Progenitor cell of endocrine pancreas (in vitro differentiated cells): ENCODE measurements at regions not wholly inside any gene's neighbourhood (a gene's known extent, or its start where the extent isn't known, plus 50 kb on each side); places are given as distances from the start of the nearest gene placed in this dataset.

Source experiments
- DNase-seq: peaks from one replicate; pipeline ENCODE4 v3.0.0; 2021; ENCODE audit warnings: low spot score; ENCODE audit not compliant: unreplicated experiment
- H3K27ac Mint-ChIP-seq: 2 replicates; pipeline ENCODE4 v1.8.0; 2021; ENCODE audit warnings: mild to moderate bottlenecking, moderate library complexity, mixed read lengths
- H3K27me3 Mint-ChIP-seq: 2 replicates; pipeline ENCODE4 v1.8.0; 2021; ENCODE audit warnings: mixed read lengths
- H3K36me3 Mint-ChIP-seq: 2 replicates; pipeline ENCODE4 v1.8.0; 2022; ENCODE audit warnings: mixed read lengths; ENCODE audit not compliant: insufficient read depth
- H3K4me1 Mint-ChIP-seq: 2 replicates; pipeline ENCODE4 v1.8.0; 2021; ENCODE audit warnings: low read depth, mixed read lengths
- H3K4me3 Mint-ChIP-seq: 2 replicates; pipeline ENCODE4 v1.8.0; 2021; ENCODE audit warnings: low read depth, mild to moderate bottlenecking, moderate library complexity, mixed read lengths
- H3K9me3 Mint-ChIP-seq: 2 replicates; pipeline ENCODE4 v1.8.0; 2021; ENCODE audit warnings: low read depth, mixed read lengths
- CTCF ChIP-seq: fragments of 200-600 bp; sonication (generic); IDR thresholded peaks from one replicate; pipeline ENCODE4 v1.5.0; 2021; ENCODE audit warnings: antibody characterized with exemption, mild to moderate bottlenecking; ENCODE audit not compliant: unreplicated experiment

GRCh38 chr11:106466521-106467080 lies 389.1 kb downstream of the AASDHPPT start:
- H3K27me3 Mint-ChIP-seq, result no peaks in the 10 kb centered on the region
- TF ChIP-seq CTCF, result no peak
- H3K27ac Mint-ChIP-seq, result peak overlapping the region; percentile 60
- peaks cover 3% of the 10 kb centered on the region for H3K9me3 Mint-ChIP-seq
- H3K36me3 Mint-ChIP-seq, result no peaks in the 10 kb centered on the region
- H3K4me1 Mint-ChIP-seq, result peaks cover 82% of the 10 kb centered on the region
- no peak for DNase-seq
- no peak overlapping the region for H3K4me3 Mint-ChIP-seq

DNA sequence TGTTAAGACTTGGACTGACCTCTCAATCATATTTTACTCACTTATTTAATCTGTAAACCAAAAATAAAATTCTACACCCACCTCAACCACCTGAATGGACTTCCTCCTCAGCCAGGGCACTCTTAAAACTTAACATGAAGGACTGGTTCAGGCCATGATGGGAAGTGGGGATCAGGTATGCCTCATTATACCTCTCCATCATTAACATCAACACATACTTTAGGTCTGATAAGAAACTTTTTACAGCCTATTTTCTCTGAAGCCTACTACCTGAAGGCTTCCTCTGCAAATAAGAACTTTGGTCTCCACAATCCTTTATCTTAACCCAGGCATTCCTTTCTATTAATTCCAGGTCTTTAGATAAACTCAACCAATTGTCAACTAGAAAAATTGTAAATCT lies 390.0 kb downstream of the AASDHPPT start:
- no peak for DNase-seq
- TF ChIP-seq CTCF, result no peak
- Mint-ChIP-seq H3K27me3 (no peaks in the 10 kb centered on the region), H3K27ac (peak overlapping the region; percentile 72), H3K4me1 (peaks cover 79% of the 10 kb centered on the region), H3K4me3 (peak overlapping the region; percentile 25), H3K36me3 (no peaks in the 10 kb centered on the region), H3K9me3 (peaks cover 3% of the 10 kb centered on the region)

DNA sequence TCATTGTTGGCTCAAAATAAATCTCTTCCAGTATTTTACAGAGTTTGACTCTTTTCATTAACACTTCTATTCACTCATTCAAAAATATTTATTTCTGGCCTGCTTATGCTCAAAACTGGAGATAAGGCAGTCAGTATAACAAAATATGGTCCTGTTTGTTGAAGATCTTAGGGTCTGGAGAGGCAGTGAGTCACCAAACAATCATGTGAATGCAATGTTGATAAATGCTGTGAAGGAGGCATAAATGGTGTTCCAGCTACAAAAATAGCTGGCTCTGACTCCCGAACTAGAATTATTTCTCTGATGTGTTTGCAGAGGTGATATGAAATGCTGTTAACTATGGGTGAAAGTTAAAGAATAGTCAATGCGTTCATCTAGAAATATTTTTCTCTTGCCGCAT lies 390.6 kb downstream of the AASDHPPT start:
- no peak overlapping the region for H3K4me3 Mint-ChIP-seq
- peaks cover 76% of the 10 kb centered on the region for H3K4me1 Mint-ChIP-seq
- no peaks in the 10 kb centered on the region for H3K36me3 Mint-ChIP-seq
- TF ChIP-seq CTCF, result no peak
- DNase-seq, result no peak
- peak overlapping the region; percentile 86 for H3K27ac Mint-ChIP-seq
- H3K27me3 Mint-ChIP-seq, result no peaks in the 10 kb centered on the region
- peaks cover 3% of the 10 kb centered on the region for H3K9me3 Mint-ChIP-seq

GRCh38 chr11:106468531-106468930 lies 391.1 kb downstream of the AASDHPPT start:
- no peaks in the 10 kb centered on the region for H3K27me3 Mint-ChIP-seq
- no peak overlapping the region for H3K4me3 Mint-ChIP-seq
- H3K36me3 Mint-ChIP-seq, result peaks cover under 1% of the 10 kb centered on the region
- DNase-seq, result no peak
- no peak for TF ChIP-seq CTCF
- H3K4me1 Mint-ChIP-seq, result peaks cover 73% of the 10 kb centered on the region
- peak overlapping the region; percentile 86 for H3K27ac Mint-ChIP-seq
- H3K9me3 Mint-ChIP-seq, result peaks cover 3% of the 10 kb centered on the region

DNA sequence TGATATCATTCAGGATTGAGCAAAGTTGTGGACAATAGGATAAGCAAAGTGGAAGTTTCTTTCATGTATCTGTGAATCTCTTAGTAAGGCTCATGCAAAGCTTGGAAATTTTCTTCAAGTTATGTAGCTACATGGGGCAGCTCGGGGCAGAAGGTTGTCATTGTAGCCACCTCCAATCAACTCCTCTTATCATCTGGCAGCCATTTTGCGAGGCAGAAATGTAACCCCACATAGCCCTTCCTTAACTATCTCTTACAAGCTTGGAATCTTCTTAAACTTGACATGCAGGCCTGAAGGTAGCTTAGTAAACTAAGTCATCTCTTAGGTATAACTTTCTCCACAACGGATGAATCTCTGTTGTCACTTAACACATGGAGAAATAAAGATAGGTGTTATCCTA lies 392.8 kb downstream of the AASDHPPT start:
- peak overlapping the region; percentile 42 for H3K27ac Mint-ChIP-seq
- H3K4me1 Mint-ChIP-seq, result peaks cover 59% of the 10 kb centered on the region
- H3K4me3 Mint-ChIP-seq, result no peak overlapping the region
- H3K27me3 Mint-ChIP-seq, result no peaks in the 10 kb centered on the region
- H3K36me3 Mint-ChIP-seq, result peaks cover 1% of the 10 kb centered on the region
- DNase-seq, result no peak
- TF ChIP-seq CTCF, result no peak
- H3K9me3 Mint-ChIP-seq, result peaks cover 3% of the 10 kb centered on the region
